Right lung (tissue), 2 donors: ENCODE measurements at regions not wholly inside any gene's neighbourhood (a gene's known extent, or its start where the extent isn't known, plus 50 kb on each side); places are given as distances from the start of the nearest gene placed in this dataset.

ENCODE experiments used
- DNase-seq, 2 donors: peaks; one replicate each; pipeline ENCODE4 v3.0.0-alpha.2; 2013

- DNase-seq: no peak
Measured at GRCh38 chr5:81856948-81857928, 106.3 kb upstream of the SSBP2 start.

DNA sequence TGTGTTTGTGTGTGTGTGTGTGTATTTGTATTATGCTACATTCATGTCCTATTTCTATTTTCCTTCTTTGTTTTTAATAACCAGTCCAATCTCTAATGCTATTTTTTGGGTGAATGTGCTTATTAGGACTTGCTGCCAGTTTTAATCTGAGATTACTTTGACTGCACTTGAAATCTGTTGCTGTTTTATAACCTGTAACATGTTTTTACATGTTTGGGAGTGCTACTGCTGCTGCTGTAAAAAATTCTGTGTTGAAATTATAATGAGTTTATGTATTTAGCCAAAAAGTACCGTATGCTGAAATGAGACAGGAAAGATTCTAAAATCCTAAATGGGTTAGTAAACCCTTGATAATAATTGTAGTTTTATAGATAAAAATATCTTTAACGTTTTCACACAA is 104.7 kb upstream of the SSBP2 start:
- DNase-seq: no peak

- DNase-seq: no peak
Measured at GRCh38 chr5:81854915-81855314, 104.0 kb upstream of the SSBP2 start.

GRCh38 chr5:81854485-81854884 is 103.6 kb upstream of the SSBP2 start:
- no peak for DNase-seq

DNA sequence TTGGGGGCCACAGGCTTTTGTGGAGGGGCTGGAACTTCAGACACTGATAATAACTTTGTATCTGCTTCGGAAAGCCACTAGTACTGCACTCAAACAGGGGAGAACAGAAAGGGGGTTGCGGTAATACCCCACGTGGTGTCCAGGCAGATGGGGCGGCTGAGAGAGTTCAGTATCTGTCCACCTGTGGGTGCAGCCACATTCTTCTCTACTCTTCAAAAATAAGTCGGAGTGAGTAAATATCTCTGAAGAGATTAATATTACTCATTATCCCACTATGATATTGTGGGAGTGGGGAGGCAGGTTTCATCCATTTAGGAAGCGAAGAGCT is 102.1 kb upstream of the SSBP2 start:
- DNase-seq: no peak

- DNase-seq: no peak
Measured at GRCh38 chr5:81852291-81853029, 101.6 kb upstream of the SSBP2 start.

DNA sequence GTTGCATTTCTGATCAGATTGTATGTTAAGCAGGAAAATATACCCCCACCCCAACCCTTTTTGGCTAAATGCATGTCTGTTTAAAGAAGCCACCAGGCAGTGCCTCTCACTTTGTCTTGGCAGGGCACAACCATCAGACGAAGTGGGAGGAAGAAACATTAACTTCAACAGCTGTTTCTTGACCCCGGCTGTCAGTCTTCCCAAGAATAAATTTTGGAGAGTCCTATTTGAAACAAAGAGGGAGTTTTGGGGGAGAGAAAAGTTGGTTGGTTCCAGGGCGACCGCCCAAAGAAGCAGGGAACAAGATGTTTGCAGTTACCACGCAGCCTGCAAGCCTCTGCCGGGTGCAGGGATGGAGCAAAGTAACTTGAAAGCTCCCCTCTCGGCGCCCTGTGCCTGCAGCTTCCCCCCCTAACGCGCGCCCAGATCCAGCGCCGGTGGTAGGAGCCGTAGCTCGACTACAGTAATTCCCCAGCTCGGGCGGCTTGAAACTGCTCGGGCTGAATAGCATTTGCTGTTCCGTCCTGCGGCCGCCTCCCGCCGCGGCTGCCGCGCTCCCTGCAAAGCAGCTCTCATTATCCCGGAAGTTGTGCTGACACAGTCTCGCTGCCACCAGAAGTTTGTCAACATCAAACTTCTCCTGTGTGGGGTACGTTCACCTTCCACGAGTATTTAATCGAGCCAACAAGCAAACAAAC is 100.7 kb upstream of the SSBP2 start:
- peak; percentile 98 for DNase-seq

DNA sequence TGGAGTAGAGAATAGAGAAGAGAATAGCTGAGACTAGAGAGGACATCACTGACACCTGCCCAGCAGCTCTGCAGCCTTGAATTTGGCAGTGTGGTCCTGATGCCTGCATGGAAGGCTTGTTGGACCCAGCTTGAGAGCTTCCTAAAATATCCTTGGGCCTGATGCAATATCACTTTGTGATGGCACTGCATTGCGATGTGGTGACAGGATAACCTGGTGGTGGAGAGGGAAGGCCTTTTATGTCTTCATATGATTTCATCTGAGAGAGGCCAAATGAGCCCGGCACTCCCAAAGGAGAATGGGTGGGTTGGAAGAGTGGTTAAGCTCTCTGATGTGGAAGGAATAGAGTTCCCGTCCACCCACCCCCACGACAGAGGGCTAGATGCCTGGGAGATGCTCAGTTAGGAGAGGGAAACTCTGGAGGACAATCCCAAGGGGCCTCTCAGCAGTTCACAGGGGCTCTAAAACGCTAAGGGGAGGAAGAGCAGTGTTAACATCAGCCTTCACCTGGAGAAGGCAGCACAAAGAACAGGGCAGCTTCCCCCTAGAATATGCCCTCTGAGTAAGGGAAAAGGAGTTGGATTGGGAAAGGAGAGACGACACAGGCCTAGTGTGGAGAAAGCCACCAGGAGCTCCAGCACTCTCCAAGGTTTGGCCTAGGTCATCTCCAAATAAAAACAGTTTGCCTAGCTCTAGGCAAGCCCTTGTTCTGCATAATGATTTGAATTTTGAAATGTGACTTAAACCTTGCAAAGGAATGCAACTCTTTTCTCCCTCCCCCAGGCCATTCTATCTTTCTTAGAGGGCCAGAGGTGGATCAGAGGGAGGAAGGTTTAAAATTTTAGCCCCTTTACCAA is 99.8 kb upstream of the SSBP2 start:
- no peak for DNase-seq

DNA sequence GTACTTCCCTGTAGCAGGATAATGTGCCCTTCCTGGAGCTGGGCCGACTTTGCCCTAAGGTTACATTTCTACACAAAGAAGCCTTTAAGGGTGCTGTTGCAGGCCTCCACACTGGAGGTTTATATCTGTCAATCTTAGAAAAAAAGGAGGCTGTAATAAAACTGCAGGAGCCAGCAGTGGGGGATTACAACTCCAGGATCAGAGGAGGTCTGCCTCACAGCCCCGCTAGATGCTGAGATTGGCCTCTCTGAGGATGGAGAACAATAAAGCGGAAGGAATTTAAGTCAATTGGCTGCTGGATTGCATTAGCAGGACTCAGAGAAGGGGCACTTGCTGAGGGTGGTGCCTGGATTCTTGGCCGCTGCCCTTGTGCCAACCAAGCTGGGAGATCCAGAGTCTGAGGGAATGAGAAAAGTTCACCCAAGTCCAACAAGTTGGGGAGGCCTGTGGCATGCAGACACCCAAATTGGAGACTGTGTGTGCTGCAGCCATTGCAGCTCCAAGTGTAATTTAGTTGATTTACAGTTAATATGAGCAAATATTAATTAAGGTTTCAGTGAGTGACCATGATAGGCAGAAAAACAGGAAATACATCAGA is 99.0 kb upstream of the SSBP2 start:
- DNase-seq: no peak

- DNase-seq: no peak
Measured at GRCh38 chr5:81848362-81848880, 97.5 kb upstream of the SSBP2 start.

GRCh38 chr5:81846301-81846700 is 95.4 kb upstream of the SSBP2 start:
- DNase-seq: no peak

- DNase-seq: no peak
Measured at GRCh38 chr5:81843845-81844244, 92.9 kb upstream of the SSBP2 start.

- peak; percentile 43 to 46 for DNase-seq
Measured at GRCh38 chr5:81842795-81843398, 92.0 kb upstream of the SSBP2 start.

DNA sequence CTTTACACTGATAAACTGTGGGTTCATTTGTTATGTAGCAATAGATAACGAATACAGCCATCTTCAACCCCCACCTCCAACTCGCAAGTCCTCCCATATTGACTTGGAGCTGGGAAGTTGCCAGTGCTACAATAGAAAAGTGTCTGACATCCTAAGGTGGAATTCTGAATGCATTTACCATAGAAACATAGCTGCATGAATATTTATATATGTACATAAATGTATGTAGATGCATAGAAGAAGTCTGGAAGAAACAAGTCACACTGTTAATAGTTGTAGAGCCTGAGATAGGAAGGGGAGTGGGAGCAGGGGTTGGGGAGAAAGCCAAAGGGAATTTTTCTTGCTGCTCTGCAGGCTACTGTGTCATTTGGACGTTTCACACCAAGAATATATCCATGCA is 88.1 kb upstream of the SSBP2 start:
- no peak for DNase-seq

GRCh38 chr5:81838307-81838906 is 87.5 kb upstream of the SSBP2 start:
- DNase-seq: no peak

DNA sequence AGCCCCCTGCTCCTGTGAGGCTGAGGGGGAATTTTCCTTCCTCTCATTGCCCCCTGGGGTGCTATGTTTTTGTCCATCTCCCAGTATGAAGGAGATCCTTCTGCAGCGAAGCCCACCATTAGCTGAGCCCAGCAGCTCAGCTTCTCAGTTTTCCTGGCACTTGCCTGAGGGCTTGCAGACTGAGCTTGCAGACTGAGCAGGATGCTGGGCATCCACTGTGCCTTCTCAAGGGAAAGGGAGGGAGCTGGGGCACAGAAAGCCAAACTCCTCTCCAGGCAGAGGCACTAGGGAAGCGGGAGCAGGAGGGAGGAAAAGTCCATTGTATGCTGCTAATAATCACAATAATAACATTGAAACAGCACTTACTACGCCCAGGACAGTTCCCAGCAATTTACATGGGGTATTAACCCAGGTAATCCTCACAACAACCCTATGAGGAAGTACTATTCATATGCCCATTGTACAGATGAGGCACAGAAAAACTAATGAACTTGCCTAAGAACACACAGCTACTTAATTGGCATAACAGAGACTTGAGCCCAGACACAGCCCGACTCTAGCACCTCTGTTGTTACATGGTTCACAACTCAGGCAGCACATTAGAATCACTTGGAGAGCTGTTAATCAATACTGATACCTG is 86.9 kb upstream of the SSBP2 start:
- DNase-seq: no peak

GRCh38 chr5:81835814-81836367 is 85.0 kb upstream of the SSBP2 start:
- no peak for DNase-seq

DNA sequence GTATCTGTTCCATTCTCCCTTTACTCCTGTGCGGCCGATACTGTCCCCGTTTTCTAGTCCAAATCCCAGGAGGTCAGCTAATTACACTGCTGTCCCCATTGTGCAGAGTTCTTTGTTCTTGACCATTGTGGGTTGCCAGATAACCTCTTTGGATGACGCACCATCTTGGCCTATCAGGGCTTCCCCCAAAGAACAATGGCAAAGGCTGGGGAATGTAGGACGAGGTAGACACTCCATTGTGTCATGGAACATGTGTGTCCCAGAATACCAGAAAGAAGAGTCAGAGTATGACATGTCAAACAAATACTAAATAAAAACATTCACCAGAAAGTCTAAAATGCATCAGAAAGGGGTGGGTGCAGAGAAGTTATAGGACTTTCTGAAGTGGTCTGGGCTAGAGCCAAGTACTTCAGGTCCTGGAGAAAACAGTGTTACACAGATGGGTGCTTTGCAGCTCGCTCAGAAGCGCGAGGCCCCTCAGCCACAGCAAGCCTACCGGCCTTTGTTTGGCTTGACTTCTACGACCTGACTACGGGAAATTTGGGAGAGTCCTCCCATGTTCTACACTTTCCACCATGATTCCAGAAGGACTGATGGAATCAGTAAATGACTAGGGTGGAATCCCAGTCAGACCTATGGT is 83.2 kb upstream of the SSBP2 start:
- no peak for DNase-seq

DNA sequence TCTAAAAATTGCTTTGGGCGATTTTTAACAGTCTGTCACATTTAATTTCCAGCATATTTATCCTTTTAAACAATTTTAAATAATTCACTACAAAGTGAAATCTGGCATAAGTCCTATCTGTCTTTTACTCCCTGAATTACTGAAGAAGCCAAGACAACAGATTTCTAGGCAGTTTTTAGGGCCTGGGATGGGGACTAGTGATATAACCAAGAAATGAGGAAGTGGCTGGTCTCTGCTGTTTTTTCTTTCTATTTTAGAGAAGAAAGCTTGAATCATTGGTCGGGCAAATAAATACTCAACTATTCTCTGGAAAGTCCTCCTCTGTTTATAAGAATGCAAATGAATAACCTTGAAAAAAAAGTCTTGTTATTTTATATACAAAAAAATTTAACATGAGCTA is 79.7 kb upstream of the SSBP2 start:
- no peak for DNase-seq
